Central memory CD8-positive, alpha-beta T cell (primary cell): ENCODE measurements at regions not wholly inside any gene's neighbourhood (a gene's known extent, or its start where the extent isn't known, plus 50 kb on each side); places are given as distances from the start of the nearest gene placed in this dataset.

Experiments used
- ATAC-seq: fragments of 150-1000 bp; cut with Tn5 transposase; replicated peaks from 2 replicates; pipeline ENCODE4 v1.10.0; 2022; ENCODE audit warnings: mild to moderate bottlenecking, moderate FRiP score, moderate number of reproducible peaks; ENCODE audit not compliant: poor library complexity, severe bottlenecking; ENCODE audit errors: extremely low read depth
- DNase-seq, 2 donors: peaks; one replicate each; pipeline ENCODE4 v3.0.0; 2021; ENCODE audit warnings: low spot score in 2 of 2
- H3K27ac Mint-ChIP-seq: one replicate; pipeline ENCODE4 v1.8.0; 2022; ENCODE audit warnings: low read depth, mild to moderate bottlenecking, moderate library complexity, mixed read lengths
- H3K27me3 Mint-ChIP-seq: one replicate; pipeline ENCODE4 v1.8.0; 2022; ENCODE audit warnings: mixed read lengths
- H3K36me3 Mint-ChIP-seq: one replicate; pipeline ENCODE4 v1.8.0; 2022; ENCODE audit warnings: mild to moderate bottlenecking, moderate library complexity, mixed read lengths; ENCODE audit not compliant: insufficient read depth
- H3K4me1 Mint-ChIP-seq: one replicate; pipeline ENCODE4 v1.8.0; 2022; ENCODE audit warnings: mixed read lengths
- H3K4me3 Mint-ChIP-seq: one replicate; pipeline ENCODE4 v1.8.0; 2022; ENCODE audit warnings: mild to moderate bottlenecking, moderate library complexity, mixed read lengths
- H3K9me3 Mint-ChIP-seq: one replicate; pipeline ENCODE4 v1.8.0; 2022; ENCODE audit warnings: mixed read lengths

- H3K36me3 Mint-ChIP-seq, result no peaks in the 10 kb centered on the region
- H3K4me1 Mint-ChIP-seq, result no peaks in the 10 kb centered on the region
- no peak overlapping the region for H3K4me3 Mint-ChIP-seq
- H3K27me3 Mint-ChIP-seq, result no peaks in the 10 kb centered on the region
- no peak overlapping the region for H3K27ac Mint-ChIP-seq
- peaks cover 4% of the 10 kb centered on the region for H3K9me3 Mint-ChIP-seq
- DNase-seq (no peak), ATAC-seq (no peak)
Observed at GRCh38 chr18:56269958-56270357, 368.4 kb downstream of the TXNL1 start.

GRCh38 chr18:56268952-56269351, 369.4 kb downstream of the TXNL1 start:
- no peak overlapping the region for H3K4me3 Mint-ChIP-seq
- no peaks in the 10 kb centered on the region for H3K4me1 Mint-ChIP-seq
- H3K36me3 Mint-ChIP-seq, result no peaks in the 10 kb centered on the region

GRCh38 chr18:56267334-56267733, 371.1 kb downstream of the TXNL1 start:
- Mint-ChIP-seq H3K36me3 (no peaks in the 10 kb centered on the region), H3K9me3 (peaks cover 4% of the 10 kb centered on the region), H3K27me3 (no peaks in the 10 kb centered on the region), H3K27ac (no peak overlapping the region), H3K4me3 (no peak overlapping the region), H3K4me1 (no peaks in the 10 kb centered on the region)
- DNase-seq (no peak), ATAC-seq (no peak)

More at GRCh38 chr18:56268952-56269351, 369.4 kb downstream of the TXNL1 start:
- peaks cover 4% of the 10 kb centered on the region for H3K9me3 Mint-ChIP-seq
- ATAC-seq (no peak), DNase-seq (no peak)
- no peaks in the 10 kb centered on the region for H3K27me3 Mint-ChIP-seq
- no peak overlapping the region for H3K27ac Mint-ChIP-seq

- Mint-ChIP-seq H3K36me3 (no peaks in the 10 kb centered on the region), H3K27ac (no peak overlapping the region), H3K9me3 (peaks cover 9% of the 10 kb centered on the region), H3K4me3 (no peak overlapping the region), H3K4me1 (no peaks in the 10 kb centered on the region), H3K27me3 (no peaks in the 10 kb centered on the region)
- ATAC-seq (no peak), DNase-seq (no peak)
Observed at GRCh38 chr18:56258178-56258577, 380.2 kb downstream of the TXNL1 start.

- H3K36me3 Mint-ChIP-seq, result no peaks in the 10 kb centered on the region
- no peaks in the 10 kb centered on the region for H3K4me1 Mint-ChIP-seq
- H3K27me3 Mint-ChIP-seq, result no peaks in the 10 kb centered on the region
- DNase-seq (no peak), ATAC-seq (no peak)
- no peak overlapping the region for H3K4me3 Mint-ChIP-seq
- H3K27ac Mint-ChIP-seq, result no peak overlapping the region
- peaks cover 9% of the 10 kb centered on the region for H3K9me3 Mint-ChIP-seq
Observed at GRCh38 chr18:56257205-56257604, 381.2 kb downstream of the TXNL1 start.

GRCh38 chr18:56256659-56257058, 381.7 kb downstream of the TXNL1 start:
- Mint-ChIP-seq H3K27ac (no peak overlapping the region), H3K4me3 (no peak overlapping the region), H3K9me3 (peaks cover 9% of the 10 kb centered on the region), H3K27me3 (no peaks in the 10 kb centered on the region), H3K4me1 (no peaks in the 10 kb centered on the region), H3K36me3 (no peaks in the 10 kb centered on the region)
- DNase-seq (no peak), ATAC-seq (no peak)

- Mint-ChIP-seq H3K36me3 (no peaks in the 10 kb centered on the region), H3K27ac (no peak overlapping the region), H3K4me1 (no peaks in the 10 kb centered on the region), H3K9me3 (peaks cover 14% of the 10 kb centered on the region), H3K27me3 (no peaks in the 10 kb centered on the region), H3K4me3 (no peak overlapping the region)
- ATAC-seq, result no peak
- DNase-seq, result no peak
Observed at GRCh38 chr18:56255381-56255780, 383.0 kb downstream of the TXNL1 start.

- no peak for DNase-seq
- no peak for ATAC-seq
- H3K27ac Mint-ChIP-seq, result no peak overlapping the region
- H3K4me3 Mint-ChIP-seq, result no peak overlapping the region
- H3K4me1 Mint-ChIP-seq, result no peaks in the 10 kb centered on the region
- no peaks in the 10 kb centered on the region for H3K27me3 Mint-ChIP-seq
- H3K36me3 Mint-ChIP-seq, result no peaks in the 10 kb centered on the region
- H3K9me3 Mint-ChIP-seq, result peaks cover 28% of the 10 kb centered on the region
Observed at GRCh38 chr18:56252456-56252855, 385.9 kb downstream of the TXNL1 start.

- H3K27ac Mint-ChIP-seq, result no peak overlapping the region
- no peak overlapping the region for H3K4me3 Mint-ChIP-seq
- no peaks in the 10 kb centered on the region for H3K36me3 Mint-ChIP-seq
Observed at GRCh38 chr18:56248610-56249235, 389.7 kb downstream of the TXNL1 start.

GRCh38 chr18:56246916-56247315, 391.5 kb downstream of the TXNL1 start:
- no peak for ATAC-seq
- Mint-ChIP-seq H3K4me1 (no peaks in the 10 kb centered on the region), H3K36me3 (no peaks in the 10 kb centered on the region)

More at GRCh38 chr18:56248610-56249235, 389.7 kb downstream of the TXNL1 start:
- Mint-ChIP-seq H3K9me3 (peaks cover 25% of the 10 kb centered on the region), H3K27me3 (no peaks in the 10 kb centered on the region), H3K4me1 (no peaks in the 10 kb centered on the region)
- ATAC-seq (no peak), DNase-seq (no peak)

GRCh38 chr18:56245866-56246580, 392.4 kb downstream of the TXNL1 start:
- no peak for ATAC-seq
- no peak overlapping the region for H3K4me3 Mint-ChIP-seq
- H3K4me1 Mint-ChIP-seq, result no peaks in the 10 kb centered on the region
- peaks cover 23% of the 10 kb centered on the region for H3K9me3 Mint-ChIP-seq
- H3K27me3 Mint-ChIP-seq, result no peaks in the 10 kb centered on the region
- no peak for DNase-seq
- H3K36me3 Mint-ChIP-seq, result no peaks in the 10 kb centered on the region
- no peak overlapping the region for H3K27ac Mint-ChIP-seq

More at GRCh38 chr18:56246916-56247315, 391.5 kb downstream of the TXNL1 start:
- H3K27ac Mint-ChIP-seq, result no peak overlapping the region
- no peak for DNase-seq
- H3K9me3 Mint-ChIP-seq, result peaks cover 25% of the 10 kb centered on the region
- H3K27me3 Mint-ChIP-seq, result no peaks in the 10 kb centered on the region
- no peak overlapping the region for H3K4me3 Mint-ChIP-seq

GRCh38 chr18:56240405-56240804, 398.0 kb downstream of the TXNL1 start:
- Mint-ChIP-seq H3K9me3 (peaks cover 6% of the 10 kb centered on the region), H3K4me1 (no peaks in the 10 kb centered on the region), H3K36me3 (no peaks in the 10 kb centered on the region), H3K27me3 (no peaks in the 10 kb centered on the region), H3K27ac (no peak overlapping the region), H3K4me3 (no peak overlapping the region)
- DNase-seq (no peak), ATAC-seq (no peak)

- peaks cover 6% of the 10 kb centered on the region for H3K9me3 Mint-ChIP-seq
- H3K36me3 Mint-ChIP-seq, result no peaks in the 10 kb centered on the region
- DNase-seq (no peak), ATAC-seq (no peak)
- H3K4me1 Mint-ChIP-seq, result no peaks in the 10 kb centered on the region
- H3K4me3 Mint-ChIP-seq, result no peak overlapping the region
- H3K27ac Mint-ChIP-seq, result no peak overlapping the region
- no peaks in the 10 kb centered on the region for H3K27me3 Mint-ChIP-seq
Observed at GRCh38 chr18:56238576-56238975, 399.8 kb downstream of the TXNL1 start.
